PC-3 (cell line): ENCODE measurements at regions not wholly inside any gene's neighbourhood (a gene's known extent, or its start where the extent isn't known, plus 50 kb on each side); places are given as distances from the start of the nearest gene placed in this dataset.

Experiments
- EZH2 ChIP-seq: fragments of 300-600 bp; sonication (generic); IDR thresholded peaks from one replicate; pipeline ENCODE4 v1.6.1; 2017; ENCODE audit warnings: antibody characterized with exemption, mild to moderate bottlenecking, low read length; ENCODE audit not compliant: unreplicated experiment
- EZH2phosphoT487 ChIP-seq: fragments of 300-600 bp; sonication (generic); IDR thresholded peaks from 2 replicates; pipeline ENCODE4 v1.6.1; 2018; ENCODE audit warnings: mild to moderate bottlenecking, antibody characterized with exemption, low read length, borderline replicate concordance
- TF ChIP-seq, protein P1 (sequence below): fragments of 300-600 bp; sonication (generic); conservative IDR thresholded peaks from 2 replicates; pipeline ENCODE4 v1.5.1; 2017; ENCODE audit warnings: antibody characterized with exemption, low read depth, mild to moderate bottlenecking, low read length

DNA sequence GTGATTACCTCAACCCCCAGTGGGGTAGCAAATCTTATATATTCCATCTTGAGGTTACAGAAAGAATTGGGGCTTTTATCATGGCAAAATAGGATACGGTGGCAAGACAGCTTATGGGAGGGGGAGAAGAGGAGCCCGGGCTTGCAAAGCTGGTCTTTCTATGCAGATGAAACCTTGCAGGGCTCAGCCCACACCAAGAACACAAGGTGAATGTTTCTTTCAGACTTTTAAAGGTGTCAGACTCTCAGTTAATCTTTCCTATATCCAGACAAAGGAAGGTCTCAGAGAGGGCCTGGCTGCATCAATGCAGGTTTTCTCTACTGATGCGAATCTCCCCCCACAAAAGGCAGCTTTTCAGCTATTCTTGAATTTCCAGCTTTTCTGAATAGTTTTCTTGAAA is 59.9 kb upstream of the WDR17 start:
- TF ChIP-seq, protein P1, sequence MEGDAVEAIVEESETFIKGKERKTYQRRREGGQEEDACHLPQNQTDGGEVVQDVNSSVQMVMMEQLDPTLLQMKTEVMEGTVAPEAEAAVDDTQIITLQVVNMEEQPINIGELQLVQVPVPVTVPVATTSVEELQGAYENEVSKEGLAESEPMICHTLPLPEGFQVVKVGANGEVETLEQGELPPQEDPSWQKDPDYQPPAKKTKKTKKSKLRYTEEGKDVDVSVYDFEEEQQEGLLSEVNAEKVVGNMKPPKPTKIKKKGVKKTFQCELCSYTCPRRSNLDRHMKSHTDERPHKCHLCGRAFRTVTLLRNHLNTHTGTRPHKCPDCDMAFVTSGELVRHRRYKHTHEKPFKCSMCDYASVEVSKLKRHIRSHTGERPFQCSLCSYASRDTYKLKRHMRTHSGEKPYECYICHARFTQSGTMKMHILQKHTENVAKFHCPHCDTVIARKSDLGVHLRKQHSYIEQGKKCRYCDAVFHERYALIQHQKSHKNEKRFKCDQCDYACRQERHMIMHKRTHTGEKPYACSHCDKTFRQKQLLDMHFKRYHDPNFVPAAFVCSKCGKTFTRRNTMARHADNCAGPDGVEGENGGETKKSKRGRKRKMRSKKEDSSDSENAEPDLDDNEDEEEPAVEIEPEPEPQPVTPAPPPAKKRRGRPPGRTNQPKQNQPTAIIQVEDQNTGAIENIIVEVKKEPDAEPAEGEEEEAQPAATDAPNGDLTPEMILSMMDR = no peak
- TF ChIP-seq EZH2 = no peak
- TF ChIP-seq EZH2phosphoT487 = no peak
